GM21526 (cell line): ENCODE measurements at regions not wholly inside any gene's neighbourhood (a gene's known extent, or its start where the extent isn't known, plus 50 kb on each side); places are given as distances from the start of the nearest gene placed in this dataset.

ENCODE experiments used
- ATAC-seq: cut with Tn5 transposase; IDR thresholded peaks from one replicate; pipeline ENCODE4 v1.9.1; 2021; ENCODE audit warnings: moderate library complexity; ENCODE audit not compliant: unreplicated experiment, low FRiP score

DNA sequence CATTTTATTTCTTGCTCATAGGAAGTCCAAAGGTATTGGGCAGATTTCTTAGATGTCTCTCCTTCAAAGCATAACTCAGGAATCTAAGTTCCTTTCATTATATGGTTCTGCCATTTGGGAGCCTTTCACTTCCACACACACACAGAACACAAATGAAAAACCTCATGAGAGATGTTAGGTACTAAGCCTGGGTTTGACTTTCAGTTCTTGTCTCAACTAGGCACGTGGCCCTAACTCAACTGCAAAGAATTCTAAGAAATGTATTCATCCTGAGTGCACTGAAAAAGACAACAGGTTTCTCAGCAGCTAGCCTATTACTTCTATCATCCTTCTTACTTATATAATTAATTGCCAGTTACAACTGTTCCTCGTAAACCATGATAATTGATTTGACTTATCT, 190.0 kb upstream of the SAMSN1 start:
- peak; percentile 86 for ATAC-seq

DNA sequence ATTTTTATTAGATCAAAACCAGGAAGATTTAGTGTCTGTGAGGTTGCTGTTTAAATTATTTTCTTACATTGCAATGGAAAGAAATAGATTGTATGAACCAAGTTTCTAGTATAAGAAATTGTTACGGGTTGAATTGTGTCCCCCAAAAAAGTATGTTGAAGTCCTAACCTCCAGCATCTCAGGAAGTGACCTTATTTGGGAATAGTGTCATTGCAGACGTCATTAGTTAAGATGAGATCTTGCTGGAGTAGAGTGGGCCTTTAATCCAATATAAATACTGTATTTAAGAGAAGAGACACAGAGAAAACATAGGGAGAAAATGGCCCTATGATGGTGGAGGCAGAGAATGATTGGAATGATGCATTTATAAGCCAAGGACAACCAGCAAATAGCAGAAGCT, 188.7 kb upstream of the SAMSN1 start:
- no peak for ATAC-seq

DNA sequence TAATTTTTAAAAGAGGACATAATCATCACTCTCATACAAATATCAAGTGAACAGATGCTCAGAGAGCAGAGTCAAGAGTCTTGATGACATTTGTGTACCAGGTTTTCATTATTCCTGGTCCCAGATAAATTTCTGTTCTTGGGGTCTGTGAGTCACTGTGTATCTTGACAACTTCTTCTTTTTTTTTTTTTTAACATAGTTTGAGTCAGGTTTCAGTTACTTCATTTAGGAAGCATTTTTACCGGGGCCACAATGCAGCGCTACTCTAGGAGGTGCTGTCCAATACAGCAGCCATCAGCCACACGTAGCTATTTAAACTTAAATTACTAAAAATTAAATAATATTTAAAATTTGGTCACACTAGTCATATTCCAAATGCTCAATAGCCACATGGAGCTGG, 188.1 kb upstream of the SAMSN1 start:
- peak; percentile 40 for ATAC-seq

DNA sequence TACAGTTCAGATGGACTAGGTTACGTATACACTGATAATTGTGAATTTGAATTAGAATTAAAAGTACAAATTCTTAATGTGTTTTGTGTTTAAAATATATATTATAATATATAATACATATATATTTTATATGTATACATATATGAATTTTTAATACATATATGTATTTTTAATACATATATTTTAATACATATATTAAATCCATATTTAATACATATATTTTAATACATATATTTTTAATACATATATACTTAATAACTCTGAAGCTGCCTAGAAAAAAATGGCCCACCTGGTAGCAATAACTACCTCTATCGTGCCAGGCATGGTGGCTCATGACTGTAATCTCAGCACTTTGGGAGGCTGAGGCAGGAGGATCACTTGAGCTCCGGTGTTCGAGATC, 179.1 kb upstream of the SAMSN1 start:
- ATAC-seq: no peak

DNA sequence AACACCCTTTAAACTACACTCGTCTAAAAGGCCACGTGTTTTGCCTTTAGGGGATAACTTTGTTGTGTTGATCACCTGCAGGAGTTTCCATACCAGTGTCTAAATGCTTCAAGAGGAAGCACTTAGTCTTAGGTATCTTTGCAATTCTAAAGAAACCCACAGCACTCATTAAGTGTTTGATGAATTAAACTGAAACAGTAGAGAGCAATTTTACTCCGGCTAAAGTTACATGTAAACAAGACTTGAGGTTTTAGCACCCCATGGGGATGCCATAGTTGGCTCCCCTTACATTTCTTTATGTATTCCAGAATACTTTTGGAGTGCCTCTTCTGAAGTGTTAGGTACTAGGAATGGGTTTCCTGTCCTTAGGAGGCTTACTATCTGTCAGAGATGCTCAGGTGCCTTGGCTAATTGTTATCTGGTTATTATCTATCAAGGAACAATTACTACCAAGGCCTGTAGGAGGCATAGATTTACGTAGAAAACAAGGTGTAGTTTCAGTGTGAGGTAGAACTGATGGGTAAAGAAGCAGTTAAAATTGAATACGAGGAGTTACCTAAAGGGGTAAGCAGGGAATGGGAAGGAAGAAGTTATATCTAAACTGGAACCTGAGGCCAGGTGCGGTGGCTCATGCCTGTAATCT, 176.8 kb upstream of the SAMSN1 start:
- no peak for ATAC-seq

DNA sequence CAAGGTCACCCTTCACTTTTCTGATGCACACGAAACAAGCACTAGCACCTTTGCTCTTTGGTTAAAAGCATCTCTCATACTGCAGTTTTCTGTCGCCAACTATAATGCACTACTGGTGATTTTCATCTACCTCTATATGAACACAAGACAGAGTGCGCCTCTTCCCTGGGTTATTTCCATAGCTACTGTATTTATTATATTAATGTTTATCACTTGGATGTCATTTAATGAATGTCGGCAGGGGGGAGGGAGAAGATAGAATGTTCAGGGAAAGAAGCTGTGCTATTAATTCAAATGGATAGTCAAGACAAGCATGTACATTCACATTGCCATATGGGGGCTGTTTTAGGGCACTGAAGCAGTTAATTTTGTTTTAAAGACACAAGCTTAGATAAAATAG, 174.1 kb upstream of the SAMSN1 start:
- ATAC-seq: no peak

DNA sequence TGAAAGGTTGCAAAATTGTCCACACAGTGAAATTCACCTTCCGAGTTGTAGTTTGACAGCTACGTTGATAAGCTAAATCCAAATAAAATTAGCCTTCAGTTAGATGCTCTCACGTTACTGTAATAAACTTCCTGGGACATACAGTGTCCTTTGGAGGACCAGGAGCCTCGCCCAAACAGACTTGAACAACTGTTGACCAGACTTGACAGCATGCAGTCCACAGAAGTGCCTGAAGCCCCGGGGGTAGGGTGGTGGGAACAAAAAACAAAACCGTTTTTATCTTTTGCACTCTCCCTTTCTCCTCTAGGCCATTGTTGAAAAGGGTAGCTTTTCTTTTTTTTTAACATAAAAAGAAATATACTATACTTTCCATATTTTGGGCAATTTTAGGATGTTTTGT, 172.8 kb upstream of the SAMSN1 start:
- no peak for ATAC-seq

DNA sequence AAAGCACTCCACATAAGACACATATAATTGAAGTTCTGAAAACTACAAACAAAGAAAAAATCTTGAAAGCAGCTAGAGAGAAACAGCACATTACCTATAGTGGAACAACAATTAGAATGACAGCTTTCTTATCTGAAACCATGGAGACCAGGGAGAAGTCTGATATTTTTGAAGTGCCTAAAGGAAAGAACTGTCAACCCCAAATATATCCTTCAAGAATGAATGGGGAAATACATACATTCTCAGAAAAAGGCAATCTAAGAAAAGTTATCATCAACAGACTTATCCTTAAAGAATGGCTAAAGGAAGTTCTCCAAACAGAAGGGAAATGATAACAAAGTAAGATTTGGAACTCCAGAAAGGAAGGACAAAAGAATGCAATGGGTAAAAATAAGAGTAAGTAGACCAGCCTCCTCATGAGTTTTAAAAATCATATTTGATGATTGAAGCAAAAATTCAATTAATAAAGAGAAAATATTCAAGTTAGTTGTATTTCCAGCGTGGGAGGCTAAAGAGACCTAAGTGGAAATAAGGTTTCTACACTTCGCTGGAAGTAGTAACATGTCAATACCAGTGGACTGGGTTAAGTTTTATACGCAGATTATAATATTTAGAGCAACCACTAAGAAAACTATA, 170.8 kb upstream of the SAMSN1 start:
- no peak for ATAC-seq

DNA sequence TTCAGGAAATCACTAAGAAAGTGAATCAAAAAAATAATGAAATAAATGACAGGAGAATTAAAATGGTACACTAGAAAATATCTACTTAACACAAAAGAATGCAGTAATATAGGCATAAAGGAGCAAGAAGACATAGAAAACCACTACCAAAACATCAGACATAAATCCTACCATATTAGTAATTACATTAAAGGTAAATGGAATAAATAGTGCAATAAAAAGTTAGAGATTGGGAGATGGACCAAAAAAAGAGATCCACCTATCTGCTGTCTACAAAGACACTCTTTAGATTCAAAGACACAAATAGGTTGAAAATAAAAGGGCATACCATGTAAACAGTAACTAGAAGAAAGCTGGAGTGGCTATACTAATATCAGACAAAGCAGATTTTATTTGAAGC, 167.0 kb upstream of the SAMSN1 start:
- ATAC-seq: no peak

DNA sequence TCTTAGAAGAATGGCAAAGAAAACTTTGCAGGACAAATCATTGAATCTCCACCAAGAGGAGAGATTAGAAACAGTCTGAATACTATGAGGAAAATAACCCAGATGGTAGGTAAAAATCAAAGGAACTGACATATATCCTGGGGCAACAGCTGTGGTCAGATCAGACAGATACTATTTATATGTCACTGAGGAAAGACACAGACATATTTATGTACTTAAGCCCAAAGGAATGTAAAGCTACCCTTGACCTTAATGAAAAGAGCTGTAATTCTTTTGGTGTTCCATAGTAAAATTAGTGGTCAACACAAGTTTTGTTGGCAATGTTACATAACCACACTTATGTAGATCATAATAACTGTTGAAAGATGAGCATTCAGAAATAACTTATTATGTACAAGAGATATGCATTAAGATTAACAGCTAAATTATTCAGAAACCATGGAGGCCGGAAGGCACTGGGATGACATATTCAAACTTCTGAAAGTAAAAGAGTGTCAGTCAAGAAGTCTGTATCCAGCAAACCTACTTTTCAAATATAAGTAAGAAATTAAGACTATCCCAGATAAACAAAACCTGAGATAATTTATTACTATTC, 166.1 kb upstream of the SAMSN1 start:
- no peak for ATAC-seq

DNA sequence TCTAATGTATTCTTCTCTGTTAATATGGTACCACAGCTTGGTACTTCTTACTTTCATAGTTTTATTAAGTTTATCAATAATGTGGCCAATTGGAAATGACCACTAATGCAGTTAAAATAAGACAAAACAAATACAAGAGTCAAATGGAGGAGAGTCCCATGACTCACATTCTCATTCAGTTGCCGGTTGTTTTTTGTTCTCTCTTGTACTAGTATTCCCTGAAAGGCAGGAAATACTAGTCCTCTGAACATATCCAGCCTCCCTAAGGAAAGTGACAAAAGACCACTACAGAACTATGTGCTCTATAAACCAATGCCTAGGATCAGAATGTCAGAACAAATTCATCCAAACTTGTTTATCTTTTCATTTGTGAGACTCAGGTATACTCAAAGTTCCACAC, 165.2 kb upstream of the SAMSN1 start:
- no peak for ATAC-seq

DNA sequence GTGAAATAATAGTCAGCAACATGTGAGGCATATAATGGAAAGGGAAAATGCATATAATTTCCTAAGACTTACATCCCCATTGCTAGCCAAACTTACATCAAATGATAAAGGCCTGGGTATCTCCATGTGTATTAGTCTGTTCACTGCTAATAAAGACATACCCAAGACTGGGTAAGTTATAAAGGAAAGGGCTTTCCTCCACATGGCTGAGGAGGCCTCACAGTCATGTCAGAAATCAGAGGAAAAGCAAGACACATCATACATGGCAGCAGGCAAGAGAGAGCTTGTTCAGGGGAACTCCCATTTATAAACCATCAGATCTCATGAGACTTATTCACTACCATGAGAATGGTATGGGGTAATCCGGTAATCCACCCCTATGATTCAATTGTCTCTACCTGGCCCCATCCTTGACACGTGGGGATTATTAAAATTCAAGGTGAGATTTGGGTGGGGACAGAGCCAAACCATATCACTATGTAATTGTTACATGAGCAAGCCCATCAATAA, 161.5 kb upstream of the SAMSN1 start:
- no peak for ATAC-seq

DNA sequence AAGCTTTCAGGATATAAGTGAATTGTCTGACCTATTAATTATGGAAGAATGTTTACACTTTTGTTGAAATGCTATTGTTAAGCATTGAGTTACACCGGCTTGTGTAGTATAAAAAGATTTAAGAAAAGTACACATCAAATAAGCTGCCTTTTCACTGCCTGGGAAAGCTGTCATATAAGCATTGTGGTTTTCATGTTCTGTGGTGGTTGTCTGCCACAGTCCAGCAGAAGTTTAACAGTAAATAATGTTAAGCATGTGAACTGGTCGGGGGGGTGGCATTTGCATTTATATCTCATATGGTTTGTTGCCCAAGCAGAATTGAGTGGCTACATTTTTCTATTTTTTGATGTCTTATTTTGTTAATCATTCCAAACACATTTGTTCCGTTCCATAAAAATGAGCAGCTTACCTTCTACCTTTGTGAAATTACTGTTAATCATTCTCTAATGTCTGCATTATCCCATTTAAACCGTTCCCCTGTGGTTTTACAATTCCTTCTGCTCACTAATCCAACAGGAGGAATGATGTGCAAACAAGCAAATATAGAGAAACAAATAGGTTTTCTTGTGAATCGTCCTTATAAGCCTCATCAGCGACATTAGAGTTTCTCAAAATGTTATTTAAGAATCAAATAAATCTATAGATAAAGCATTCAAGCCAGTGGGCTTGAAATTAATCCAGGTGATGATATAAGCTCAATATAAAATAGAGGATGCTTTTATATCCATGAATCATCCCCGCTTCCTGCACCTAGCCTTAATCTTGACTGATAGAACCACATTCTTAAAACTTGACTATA, 160.8 kb upstream of the SAMSN1 start:
- no peak for ATAC-seq

DNA sequence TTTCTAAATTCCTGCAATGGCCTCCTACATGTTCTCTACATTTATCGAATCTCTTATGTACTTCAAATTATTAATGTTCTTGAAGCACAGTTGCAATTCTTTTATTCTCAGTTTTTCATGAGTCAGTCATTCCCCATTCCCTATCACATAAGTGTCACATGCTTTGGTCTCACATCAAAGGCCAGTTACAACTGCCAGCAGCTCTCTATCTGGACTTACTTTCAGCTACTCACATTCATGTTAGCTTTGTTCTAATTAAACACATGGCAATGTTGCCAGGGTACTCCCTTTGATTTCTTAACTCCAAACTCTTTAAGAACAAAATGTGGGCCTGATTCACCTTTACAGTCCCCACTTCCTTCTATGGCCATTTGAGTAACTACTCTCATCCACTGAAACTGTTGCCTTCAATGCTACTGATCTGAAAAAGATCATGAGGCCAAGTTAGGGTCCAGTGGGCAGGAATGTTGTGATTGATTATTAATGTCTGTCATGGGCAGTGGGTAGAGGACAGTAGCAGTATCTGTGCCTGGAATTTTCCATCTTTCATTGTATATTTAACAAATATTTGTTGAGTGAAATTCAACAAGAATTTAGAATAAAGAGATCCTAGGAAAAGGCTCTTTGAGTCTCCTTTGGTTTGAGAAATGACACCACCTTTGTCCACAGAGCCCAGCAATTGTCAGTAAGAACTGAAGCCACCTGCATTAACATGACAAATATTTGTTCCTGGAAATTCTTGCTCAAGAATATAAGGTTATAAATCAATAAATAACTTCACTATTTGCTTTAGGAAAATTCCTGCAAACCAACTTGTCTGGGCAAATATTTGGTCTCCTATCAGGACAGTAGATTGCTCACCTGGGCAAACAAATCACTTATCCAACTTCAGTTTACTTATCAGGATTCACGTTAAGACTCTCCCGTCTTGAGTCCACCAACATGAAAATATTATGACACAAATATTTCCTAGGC, 153.6 kb upstream of the SAMSN1 start:
- ATAC-seq: no peak

DNA sequence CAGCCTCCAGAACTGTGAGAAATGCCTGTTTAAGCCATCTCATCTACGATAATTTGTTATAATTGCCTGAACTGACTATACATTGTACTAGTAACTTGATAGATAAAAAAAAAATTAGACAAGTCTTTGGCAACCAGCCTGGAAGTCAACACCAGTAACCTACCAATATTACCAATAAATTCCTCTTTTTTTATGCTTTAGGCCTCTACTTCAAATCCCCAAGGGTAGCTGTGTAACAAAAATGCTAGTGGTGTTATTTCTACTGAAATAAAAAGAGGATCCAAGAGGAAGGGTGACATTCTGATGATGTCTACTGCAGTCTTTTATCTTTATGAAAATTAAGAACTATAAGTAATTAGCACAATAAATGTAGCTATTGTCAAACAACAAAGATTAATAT, 151.7 kb upstream of the SAMSN1 start:
- ATAC-seq: no peak

DNA sequence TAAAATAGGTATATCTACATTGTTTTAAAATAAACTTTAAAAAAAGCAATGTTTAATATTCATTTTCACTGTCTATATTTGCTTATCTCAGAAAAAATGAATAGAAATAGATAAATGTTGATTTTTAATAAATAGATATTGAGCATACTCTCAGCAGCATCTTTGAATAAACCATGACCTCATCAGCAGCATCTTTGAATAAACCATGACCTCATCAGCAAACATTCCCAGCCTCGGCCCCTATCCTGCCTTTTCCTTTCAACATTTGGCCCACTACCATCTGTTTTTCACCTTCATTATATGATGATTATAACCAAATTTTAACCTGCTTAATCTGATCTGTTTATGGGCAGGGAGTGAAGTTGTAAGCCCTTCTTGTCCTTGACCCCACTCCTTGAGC, 148.7 kb upstream of the SAMSN1 start:
- no peak for ATAC-seq

DNA sequence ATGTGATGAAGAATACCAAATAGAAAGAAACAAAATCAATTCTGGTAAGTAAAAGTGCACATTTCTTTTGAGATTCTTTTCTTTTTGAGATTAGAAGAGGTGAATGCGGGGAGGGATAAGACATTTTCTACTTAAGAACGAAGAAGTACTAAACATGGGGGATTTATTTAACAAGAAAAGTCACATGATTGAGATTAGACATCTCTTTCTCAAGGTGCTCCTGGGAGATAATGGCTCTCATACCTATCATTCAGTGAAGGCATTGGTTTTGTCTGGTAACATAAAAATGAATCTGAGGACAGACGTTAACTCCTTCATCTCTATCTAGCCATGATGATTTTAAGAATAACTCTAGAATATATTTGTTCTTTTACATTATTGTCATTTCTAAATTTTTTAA, 147.9 kb upstream of the SAMSN1 start:
- ATAC-seq: no peak

DNA sequence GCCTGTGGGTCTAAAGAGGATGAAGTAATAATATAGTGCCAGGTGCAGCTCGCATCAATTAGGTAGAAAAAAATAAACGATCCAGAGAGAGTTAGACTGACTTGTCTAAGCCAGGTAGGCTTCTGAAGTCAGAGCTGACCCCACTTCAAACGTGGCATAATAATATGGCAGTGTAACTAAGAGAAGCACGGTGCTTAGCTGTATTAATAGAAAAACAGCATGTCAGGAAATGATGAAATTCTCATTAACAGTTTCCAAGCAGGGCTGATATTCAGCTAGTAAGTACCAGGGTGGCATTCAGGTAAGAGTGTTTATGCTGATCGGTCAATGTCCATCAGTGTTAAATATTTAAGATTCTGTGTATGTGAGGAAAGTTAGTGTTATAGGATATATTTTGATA, 145.8 kb upstream of the SAMSN1 start:
- ATAC-seq: no peak

DNA sequence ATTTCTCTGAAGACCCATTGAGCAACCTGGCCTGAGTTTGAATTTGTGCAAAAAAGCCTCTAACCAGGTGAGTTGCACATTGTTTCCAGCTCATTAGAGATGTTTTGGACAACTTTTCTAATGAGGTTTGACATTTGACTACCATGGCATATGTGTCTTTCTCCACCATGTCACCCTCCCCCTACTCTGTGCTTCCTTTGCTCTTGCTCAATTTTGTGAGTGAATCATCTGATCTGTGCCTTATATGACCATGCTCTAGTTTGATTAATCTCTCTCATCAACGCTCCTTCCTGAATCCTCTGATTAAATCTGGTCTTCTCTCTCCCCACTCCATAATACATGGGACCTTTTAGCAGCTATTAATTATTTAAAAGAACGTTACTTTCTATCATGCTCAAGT, 144.8 kb upstream of the SAMSN1 start:
- ATAC-seq: no peak

DNA sequence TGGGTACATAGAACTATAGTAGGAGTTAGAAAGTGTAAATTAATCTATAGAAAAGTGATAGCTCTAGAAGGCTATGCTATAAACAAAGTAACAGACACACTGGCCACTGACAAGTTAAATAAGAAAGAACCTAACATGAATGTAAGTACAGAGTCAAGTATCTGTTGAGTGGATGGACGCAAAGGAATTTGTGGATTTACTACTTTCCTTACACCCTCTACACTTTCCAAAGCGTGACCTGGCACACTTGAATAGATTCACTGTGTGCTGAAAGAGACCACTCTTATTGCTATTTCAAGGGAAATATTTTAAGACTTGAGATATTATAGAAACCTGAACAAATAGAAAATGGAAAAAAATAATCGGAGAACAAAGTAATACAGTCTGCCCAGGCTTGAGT, 142.8 kb upstream of the SAMSN1 start:
- ATAC-seq: no peak
